ENCODE measurements at regions not wholly inside any gene's neighbourhood (a gene's known extent, or its start where the extent isn't known, plus 50 kb on each side); places are given as distances from the start of the nearest gene placed in this dataset.

- TF ChIP-seq, protein P1, sequence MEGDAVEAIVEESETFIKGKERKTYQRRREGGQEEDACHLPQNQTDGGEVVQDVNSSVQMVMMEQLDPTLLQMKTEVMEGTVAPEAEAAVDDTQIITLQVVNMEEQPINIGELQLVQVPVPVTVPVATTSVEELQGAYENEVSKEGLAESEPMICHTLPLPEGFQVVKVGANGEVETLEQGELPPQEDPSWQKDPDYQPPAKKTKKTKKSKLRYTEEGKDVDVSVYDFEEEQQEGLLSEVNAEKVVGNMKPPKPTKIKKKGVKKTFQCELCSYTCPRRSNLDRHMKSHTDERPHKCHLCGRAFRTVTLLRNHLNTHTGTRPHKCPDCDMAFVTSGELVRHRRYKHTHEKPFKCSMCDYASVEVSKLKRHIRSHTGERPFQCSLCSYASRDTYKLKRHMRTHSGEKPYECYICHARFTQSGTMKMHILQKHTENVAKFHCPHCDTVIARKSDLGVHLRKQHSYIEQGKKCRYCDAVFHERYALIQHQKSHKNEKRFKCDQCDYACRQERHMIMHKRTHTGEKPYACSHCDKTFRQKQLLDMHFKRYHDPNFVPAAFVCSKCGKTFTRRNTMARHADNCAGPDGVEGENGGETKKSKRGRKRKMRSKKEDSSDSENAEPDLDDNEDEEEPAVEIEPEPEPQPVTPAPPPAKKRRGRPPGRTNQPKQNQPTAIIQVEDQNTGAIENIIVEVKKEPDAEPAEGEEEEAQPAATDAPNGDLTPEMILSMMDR (conservative IDR thresholded peaks at IDR 0.05) = no peak
- TF ChIP-seq ZFX (IDR thresholded peaks at IDR 0.05) = no peak
- no peak overlapping the region for H3K27ac ChIP-seq
Observed at GRCh38 chr2:153091344-153091743, 372.9 kb downstream of the ARL6IP6 start.

GRCh38 chr2:153079315-153079714 is 360.9 kb downstream of the ARL6IP6 start:
- no peak overlapping the region for H3K27ac ChIP-seq
- TF ChIP-seq, protein P1 (conservative IDR thresholded peaks at IDR 0.05) = no peak
- no peak for TF ChIP-seq ZFX (IDR thresholded peaks at IDR 0.05)

- TF ChIP-seq, protein P1 (conservative IDR thresholded peaks at IDR 0.05) = no peak
- TF ChIP-seq ZFX (IDR thresholded peaks at IDR 0.05) = no peak
- no peak overlapping the region for H3K27ac ChIP-seq
Observed at GRCh38 chr2:153077311-153077710, 358.9 kb downstream of the ARL6IP6 start.

- no peak overlapping the region for H3K27ac ChIP-seq
- TF ChIP-seq, protein P1 (conservative IDR thresholded peaks at IDR 0.05) = no peak
- TF ChIP-seq ZFX (IDR thresholded peaks at IDR 0.05) = no peak
Observed at GRCh38 chr2:153074207-153074606, 355.8 kb downstream of the ARL6IP6 start.

DNA sequence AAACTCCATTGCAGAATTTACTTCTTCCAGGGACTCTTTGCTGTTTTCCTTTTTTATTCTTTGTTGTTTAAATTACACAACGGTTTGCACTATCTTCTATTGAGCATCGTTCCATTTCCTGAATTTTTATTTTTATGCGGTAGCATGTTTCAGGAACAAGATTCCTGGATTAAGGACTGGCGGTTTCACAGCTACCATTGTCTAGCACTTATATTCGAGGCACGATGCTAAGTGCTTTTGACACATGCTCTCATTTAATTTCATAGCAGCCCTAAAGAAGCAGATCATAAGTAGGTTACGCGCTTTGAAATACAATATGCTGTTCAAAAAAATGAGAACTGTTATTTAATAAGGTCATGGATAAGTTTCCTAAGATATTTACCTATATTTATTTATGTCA is 354.4 kb downstream of the ARL6IP6 start:
- TF ChIP-seq ZFX (IDR thresholded peaks at IDR 0.05) = no peak
- TF ChIP-seq, protein P1 (conservative IDR thresholded peaks at IDR 0.05) = no peak
- H3K27ac ChIP-seq = no peak overlapping the region

DNA sequence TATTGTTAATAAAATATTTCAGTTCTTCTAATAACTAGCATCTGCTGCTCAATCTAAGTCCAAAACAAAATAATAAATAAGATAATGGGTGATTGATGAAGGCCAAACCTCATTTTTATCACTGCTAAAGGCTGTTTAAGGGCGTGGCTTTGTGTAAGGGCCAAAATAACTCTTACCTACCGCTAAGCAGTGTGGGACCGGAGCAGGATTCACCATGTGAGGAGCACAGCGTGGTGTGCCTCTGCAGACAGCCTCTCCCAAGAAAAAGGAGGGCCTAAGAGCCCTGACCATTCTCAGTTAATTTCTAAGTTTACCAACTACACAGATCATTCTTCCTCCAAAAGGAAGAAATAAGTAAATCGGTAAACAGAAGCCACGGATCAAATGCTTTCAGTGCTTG is 353.7 kb downstream of the ARL6IP6 start:
- no peak overlapping the region for H3K27ac ChIP-seq
- TF ChIP-seq, protein P1 (conservative IDR thresholded peaks at IDR 0.05) = no peak

DNA sequence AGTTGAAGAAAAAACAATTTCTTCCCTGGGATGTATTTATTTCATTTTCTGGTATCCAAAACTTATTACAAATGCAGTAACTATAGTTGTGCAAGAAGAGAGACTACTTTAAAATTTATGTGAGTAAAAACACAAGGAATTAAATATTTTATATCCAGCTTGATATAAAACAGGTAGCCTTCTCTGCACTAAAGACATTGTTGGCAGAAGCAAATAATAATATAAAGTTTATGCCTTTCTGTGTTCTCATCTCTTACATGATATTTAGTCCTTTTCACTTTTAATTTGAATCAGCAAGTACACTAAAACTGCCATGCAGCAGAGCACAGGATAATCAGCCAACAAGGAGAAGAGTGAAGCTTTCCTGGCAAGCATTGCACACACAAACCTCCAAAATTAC is 352.7 kb downstream of the ARL6IP6 start:
- TF ChIP-seq ZFX (IDR thresholded peaks at IDR 0.05) = no peak
- TF ChIP-seq, protein P1 (conservative IDR thresholded peaks at IDR 0.05) = no peak
- H3K27ac ChIP-seq = no peak overlapping the region
